Gastroesophageal sphincter (tissue), 3 donors: ENCODE measurements at regions not wholly inside any gene's neighbourhood (a gene's known extent, or its start where the extent isn't known, plus 50 kb on each side); places are given as distances from the start of the nearest gene placed in this dataset.

Source experiments
- CTCF ChIP-seq, 4 experiments: fragments of 200-600 bp in 2 of 4; fragments of 450-650 bp in 2 of 4; sonication (generic) in 1 of 4; IDR thresholded peaks; one replicate each; pipeline ENCODE4 v1.5.1; 2017 to 2019; ENCODE audit warnings: antibody characterized with exemption in 4 of 4, mild to moderate bottlenecking in 2 of 4, moderate library complexity in 2 of 4
- POLR2A ChIP-seq, 2 donors: fragments of 450-650 bp; IDR thresholded peaks; one replicate each; pipeline ENCODE4 v1.6.1; 2017; ENCODE audit warnings: antibody characterized with exemption in 2 of 2, mild to moderate bottlenecking in 2 of 2, moderate library complexity in 1 of 2

- TF ChIP-seq CTCF (IDR thresholded peaks at IDR 0.05) (no peak), POLR2A (IDR thresholded peaks at IDR 0.05) (no peak)
Observed at GRCh38 chr12:77153706-77154105, 88.3 kb upstream of the E2F7 start.
